Ovary (tissue), 7 donors: ENCODE measurements at regions not wholly inside any gene's neighbourhood (a gene's known extent, or its start where the extent isn't known, plus 50 kb on each side); places are given as distances from the start of the nearest gene placed in this dataset.

Experiments
- DNase-seq, 5 donors: peaks; one replicate each; pipeline ENCODE4 v3.0.0-alpha.2; 2019 to 2020
- H3K27ac ChIP-seq, 2 donors: fragments of 200-600 bp; one replicate each; pipeline versions ENCODE4 v1.5.1 to v1.8.0; 2019 to 2022
- H3K27me3 ChIP-seq: fragments of 200-600 bp; one replicate; pipeline ENCODE4 v1.8.0; 2022
- H3K36me3 ChIP-seq: fragments of 200-600 bp; sonication (generic); one replicate; pipeline ENCODE4 v1.5.1; 2019
- H3K4me1 ChIP-seq: one replicate; pipeline ENCODE4 v1.8.1; 2013; ENCODE audit warnings: mild to moderate bottlenecking, moderate library complexity; ENCODE audit not compliant: insufficient read depth
- H3K4me3 ChIP-seq: fragments of 200-600 bp; sonication (generic); one replicate; pipeline ENCODE4 v1.5.1; 2017
- H3K9me3 ChIP-seq, 2 donors: fragments of 200-600 bp in 1 of 2; sonication (generic) in 1 of 2; one replicate each; pipeline versions ENCODE4 v1.5.1 to v1.8.1; 2013 to 2019; ENCODE audit warnings: mild to moderate bottlenecking in 1 of 2, moderate library complexity in 1 of 2
- CTCF ChIP-seq, 3 donors: fragments of 450-650 bp in 2 of 3; fragments of 200-600 bp in 1 of 3; IDR thresholded peaks; one replicate each; pipeline versions ENCODE4 v1.5.1 to v1.8.0; 2016 to 2022; ENCODE audit warnings: antibody characterized with exemption in 3 of 3, mild to moderate bottlenecking in 1 of 3
- EP300 ChIP-seq: sonication (generic); formaldehyde crosslinking; IDR thresholded peaks from one replicate; pipeline ENCODE4 v1.6.1; 2017; ENCODE audit warnings: antibody characterized with exemption
- POLR2A ChIP-seq: fragments of 450-650 bp; IDR thresholded peaks from one replicate; pipeline ENCODE4 v1.6.1; 2017; ENCODE audit warnings: antibody characterized with exemption, mild to moderate bottlenecking, moderate library complexity
- WGBS, 3 donors: extraction: QIAGEN DNeasy Blood & Tissue Kit in 1 of 3; methylation state at CpG; one replicate each; pipeline versions ENCODE4 v1.1.5 to v1.1.7; 2013 to 2017; 5-methylcytosine and 5-hydroxymethylcytosine counted together
- intact Hi-C, 4 donors: fragments of 100-400 bp; cut with DNase I; formaldehyde crosslinking; loops; one replicate each; pipeline versions ENCODE4 v1.11.0 to v1.15.1; 2022 to 2023
- donor health status: DM: no; HTN: no; CAD: no; lungs with moderate emphysema.
- donor health status: DM: no; HTN: no; CAD: no.
- donor health status: Bipolar disorder and iron deficiency.
- donor health status: DM: no; HTN: no; CAD: no.
- donor health status: DM: yes; HTN: yes; CAD: no.

DNA sequence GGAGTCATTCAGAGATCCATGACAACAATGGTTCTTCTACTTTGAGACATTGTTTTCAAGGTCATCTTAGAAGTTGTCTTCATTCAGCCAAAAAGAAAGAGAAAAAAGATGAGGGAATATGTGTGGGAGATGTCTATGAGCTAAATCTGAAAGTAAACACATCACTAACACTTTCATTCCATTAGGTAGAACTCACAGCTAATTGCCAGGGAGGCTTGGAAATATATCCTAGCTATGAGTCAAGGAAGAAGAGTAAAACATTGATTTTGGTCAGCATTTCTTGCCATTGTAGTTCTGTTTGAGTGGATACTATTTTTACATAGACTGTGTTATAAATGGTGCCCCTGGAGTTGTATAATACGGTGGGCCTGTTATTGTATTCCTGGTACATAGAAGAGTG, 316.4 kb upstream of the MYOCD start:
- intact Hi-C loops, result no loop called here
- no peaks in the 10 kb centered on the region for H3K9me3 ChIP-seq
- 77 to 93% (median 85%) methylated on average over 1 of the region's 1 CpG for WGBS, 3 donors
- DNase-seq, result no peak
- H3K27me3 ChIP-seq, result no peaks in the 10 kb centered on the region
- no peaks in the 10 kb centered on the region for H3K36me3 ChIP-seq
- no peak overlapping the region for H3K27ac ChIP-seq
- no peak overlapping the region for H3K4me3 ChIP-seq
- TF ChIP-seq CTCF (IDR thresholded peaks at IDR 0.05) (no peak), EP300 (no peak), POLR2A (no peak)
- peaks cover 6% of the 10 kb centered on the region for H3K4me1 ChIP-seq

DNA sequence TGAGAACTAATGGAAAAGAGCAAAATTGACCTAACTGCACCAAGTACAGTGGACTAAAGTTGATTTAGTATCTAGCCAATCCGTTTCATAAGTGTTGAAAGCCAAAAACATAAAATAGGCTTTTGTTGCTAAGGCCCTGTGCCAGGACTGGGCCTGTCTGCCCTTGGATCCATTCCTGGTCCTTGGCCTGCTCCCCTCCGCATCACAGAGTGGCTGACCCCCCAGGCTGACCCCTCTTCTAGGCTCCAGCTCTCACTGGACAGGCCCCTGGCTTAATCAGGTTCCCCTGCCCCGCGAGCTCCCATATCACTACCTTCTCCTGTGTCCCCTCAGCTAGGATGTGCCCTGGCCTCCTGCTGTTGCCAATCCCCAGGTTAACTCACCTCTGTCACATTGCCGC, 313.6 kb upstream of the MYOCD start:
- Histone ChIP-seq H3K4me3 (no peak overlapping the region), H3K27ac (no peak overlapping the region), H3K27me3 (no peaks in the 10 kb centered on the region), H3K36me3 (no peaks in the 10 kb centered on the region), H3K4me1 (peaks cover 6% of the 10 kb centered on the region), H3K9me3 (no peaks in the 10 kb centered on the region)
- intact Hi-C loops, result no loop called here
- TF ChIP-seq EP300, result no peak
- no peak for TF ChIP-seq POLR2A
- no peak for TF ChIP-seq CTCF (IDR thresholded peaks at IDR 0.05)
- 34 to 60% (median 48%) methylated on average over 5 of the region's 5 CpGs for WGBS, 3 donors
- DNase-seq, result peak in 4 of 5 donors; percentile 12 to 56 (median 46)

DNA sequence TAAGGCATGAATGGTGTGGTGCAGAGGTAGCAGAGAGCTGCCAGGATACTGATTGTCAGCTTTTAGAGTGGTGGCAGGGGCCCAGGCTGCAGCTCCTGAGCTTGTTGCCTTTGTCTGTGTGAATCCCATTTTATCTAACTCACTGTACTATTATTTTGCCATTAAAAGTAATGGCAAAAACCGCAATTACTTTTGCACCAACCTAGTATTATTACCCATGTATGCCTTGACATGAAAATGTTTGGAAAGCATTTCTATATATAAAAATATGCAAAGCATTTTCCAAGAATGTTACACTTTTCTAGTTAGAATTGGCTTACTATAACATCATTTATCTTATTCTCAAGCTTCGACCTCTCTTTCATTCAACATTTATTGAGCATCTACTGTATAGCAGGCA, 308.1 kb upstream of the MYOCD start:
- Histone ChIP-seq H3K27ac (no peak overlapping the region), H3K9me3 (no peaks in the 10 kb centered on the region), H3K27me3 (no peaks in the 10 kb centered on the region), H3K4me3 (no peak overlapping the region), H3K4me1 (peaks cover 11% of the 10 kb centered on the region), H3K36me3 (no peaks in the 10 kb centered on the region)
- DNase-seq, result no peak
- intact Hi-C loops, result no loop called here
- TF ChIP-seq CTCF (IDR thresholded peaks at IDR 0.05), result no peak
- no peak for TF ChIP-seq POLR2A
- no peak for TF ChIP-seq EP300
- 81 to 84% (median 82%) methylated on average over 2 of the region's 2 CpGs for WGBS, 3 donors

DNA sequence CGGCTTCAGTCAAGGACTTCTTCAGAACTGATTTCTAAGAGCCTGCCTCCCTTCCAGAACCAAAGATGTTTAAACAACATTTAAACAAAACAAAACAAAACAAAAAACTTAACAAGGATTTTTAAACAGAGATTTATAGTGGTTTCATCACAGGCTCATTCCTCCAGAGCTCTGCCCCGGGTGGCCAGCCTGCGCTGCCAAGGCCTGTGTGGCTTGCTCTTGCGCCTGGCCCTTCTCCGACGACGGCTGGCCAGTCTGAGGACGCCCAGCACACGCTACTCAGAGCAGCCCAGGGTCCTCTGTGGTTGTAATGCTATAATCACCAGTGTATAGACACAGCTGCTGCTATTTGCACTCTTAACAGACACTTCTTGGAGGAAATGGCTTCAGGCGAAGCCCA, 307.2 kb upstream of the MYOCD start:
- no peaks in the 10 kb centered on the region for H3K36me3 ChIP-seq
- peaks cover 11% of the 10 kb centered on the region for H3K4me1 ChIP-seq
- 26 to 45% (median 33%) methylated on average over 10 of the region's 10 CpGs for WGBS, 3 donors
- H3K9me3 ChIP-seq, result no peaks in the 10 kb centered on the region
- intact Hi-C loops, result no loop called here
- H3K27ac ChIP-seq, result no peak overlapping the region
- no peak for TF ChIP-seq EP300
- no peak for TF ChIP-seq POLR2A
- TF ChIP-seq CTCF (IDR thresholded peaks at IDR 0.05), result no peak
- peak in 2 of 5 donors; percentile 27 to 39 for DNase-seq
- H3K4me3 ChIP-seq, result no peak overlapping the region
- no peaks in the 10 kb centered on the region for H3K27me3 ChIP-seq
